Neural cell (in vitro differentiated cells): ENCODE measurements at regions not wholly inside any gene's neighbourhood (a gene's known extent, or its start where the extent isn't known, plus 50 kb on each side); places are given as distances from the start of the nearest gene placed in this dataset.
"Not testable (repeated sequence)": the region's sequence is repeated elsewhere in the genome, so short reads cannot be mapped to it uniquely, and the experiment has no call there.

ENCODE experiments used
- H2AFZ ChIP-seq: fragments of 200-600, 300-800 bp; sonication (generic), shearing (Covaris generic); 2 replicates; pipeline ENCODE4 v1.6.0; 2014; ENCODE audit warnings: low read depth, mild to moderate bottlenecking, antibody characterized with exemption, low read length, moderate library complexity
- H3F3A ChIP-seq: fragments of 200-600 bp; shearing (Covaris generic); 2 replicates; pipeline ENCODE4 v1.6.1; 2016; ENCODE audit warnings: mild to moderate bottlenecking, moderate library complexity, mixed read lengths, antibody characterized with exemption, low read length; ENCODE audit not compliant: insufficient read depth, poor library complexity, severe bottlenecking
- H3K27ac ChIP-seq: fragments of 200-600, 300-800 bp; sonication (generic), shearing (Covaris generic); 2 replicates; pipeline ENCODE4 v1.5.1; 2014; ENCODE audit warnings: mild to moderate bottlenecking, low read length, moderate library complexity
- H3K27me3 ChIP-seq: fragments of 300-800, 200-600 bp; sonication (generic), shearing (Covaris generic); 2 replicates; pipeline ENCODE4 v1.6.0; 2014; ENCODE audit warnings: mild to moderate bottlenecking, low read depth, low read length, moderate library complexity; ENCODE audit not compliant: insufficient read depth
- H3K36me3 ChIP-seq: fragments of 300-800, 200-600 bp; sonication (generic), shearing (Covaris generic); 2 replicates; pipeline ENCODE4 v1.5.1; 2014; ENCODE audit warnings: mild to moderate bottlenecking, antibody characterized with exemption, low read length, moderate library complexity; ENCODE audit not compliant: insufficient read depth
- H3K4me2 ChIP-seq: fragments of 300-800, 200-600 bp; sonication (generic), shearing (Covaris generic); 2 replicates; pipeline ENCODE4 v1.6.0; 2014; ENCODE audit warnings: mild to moderate bottlenecking, low read length
- H3K4me3 ChIP-seq: fragments of 300-800, 200-600 bp; sonication (generic), shearing (Covaris generic); 2 replicates; pipeline ENCODE4 v1.5.1; 2014; ENCODE audit warnings: mild to moderate bottlenecking, low read length, moderate library complexity
- H3K79me2 ChIP-seq: fragments of 200-600 bp; shearing (Covaris generic); replicated peaks from 2 replicates; pipeline ENCODE4 v1.6.0; 2014; ENCODE audit warnings: mild to moderate bottlenecking, low read length, moderate library complexity; ENCODE audit not compliant: insufficient read depth
- H3K9ac ChIP-seq: fragments of 300-800, 200-600 bp; sonication (generic), shearing (Covaris generic); 2 replicates; pipeline ENCODE4 v1.6.1; 2016; ENCODE audit warnings: mild to moderate bottlenecking, low read length, mixed read lengths
- H3K9me2 ChIP-seq: fragments of 200-600 bp; shearing (Covaris generic); 2 replicates; pipeline ENCODE4 v1.6.1; 2016; ENCODE audit warnings: mild to moderate bottlenecking, low read length, mixed read lengths; ENCODE audit not compliant: insufficient read depth
- H3K9me3 ChIP-seq: fragments of 200-600, 300-800 bp; sonication (generic), shearing (Covaris generic); 2 replicates; pipeline ENCODE4 v1.6.1; 2016; ENCODE audit warnings: mild to moderate bottlenecking, mixed run types, low read length, moderate library complexity, mixed read lengths
- H4K20me1 ChIP-seq: fragments of 200-600 bp; shearing (Covaris generic); 2 replicates; pipeline ENCODE4 v1.6.1; 2016; ENCODE audit warnings: mild to moderate bottlenecking, mixed run types; ENCODE audit not compliant: insufficient read depth
- EP300 ChIP-seq: fragments of 450-650 bp; conservative IDR thresholded peaks from 2 replicates; pipeline ENCODE4 v1.6.1; 2014; ENCODE audit warnings: antibody characterized with exemption, mild to moderate bottlenecking, moderate library complexity; ENCODE audit not compliant: poor library complexity, severe bottlenecking
- EZH2 ChIP-seq: fragments of 200-600, 300-800 bp; shearing (Covaris generic), sonication (generic); IDR thresholded peaks from 2 replicates; pipeline ENCODE4 v1.6.1; 2014; ENCODE audit warnings: antibody characterized with exemption, low read length, borderline replicate concordance, mild to moderate bottlenecking; ENCODE audit not compliant: insufficient read depth, poor library complexity, severe bottlenecking
- MXI1 ChIP-seq: fragments of 450-650 bp; conservative IDR thresholded peaks from 2 replicates; pipeline ENCODE4 v1.6.1; 2014; ENCODE audit warnings: antibody characterized with exemption, mild to moderate bottlenecking; ENCODE audit not compliant: poor library complexity, severe bottlenecking
- POLR2AphosphoS5 ChIP-seq: IDR thresholded peaks from 2 replicates; pipeline ENCODE4 v1.6.1; 2012
- RAD21 ChIP-seq: fragments of 450-650 bp; conservative IDR thresholded peaks from 2 replicates; pipeline ENCODE4 v1.6.1; 2014; ENCODE audit warnings: antibody characterized with exemption, mild to moderate bottlenecking, moderate library complexity
- SMC3 ChIP-seq: fragments of 450-650 bp; conservative IDR thresholded peaks from 2 replicates; pipeline ENCODE4 v1.6.1; 2014; ENCODE audit warnings: antibody characterized with exemption, mild to moderate bottlenecking, moderate library complexity; ENCODE audit not compliant: poor library complexity
- TAF1 ChIP-seq: IDR thresholded peaks from 2 replicates; pipeline ENCODE4 v1.6.1; 2012; ENCODE audit warnings: low read depth
- TF ChIP-seq, protein P1 (sequence below): IDR thresholded peaks from 2 replicates; pipeline ENCODE4 v1.6.1; 2012; ENCODE audit warnings: borderline replicate concordance
- TF ChIP-seq, protein P2 (sequence below): fragments of 450-650 bp; IDR thresholded peaks from 2 replicates; pipeline ENCODE4 v1.5.1; 2014; ENCODE audit warnings: antibody characterized with exemption, mild to moderate bottlenecking, moderate library complexity; ENCODE audit not compliant: poor library complexity, severe bottlenecking

DNA sequence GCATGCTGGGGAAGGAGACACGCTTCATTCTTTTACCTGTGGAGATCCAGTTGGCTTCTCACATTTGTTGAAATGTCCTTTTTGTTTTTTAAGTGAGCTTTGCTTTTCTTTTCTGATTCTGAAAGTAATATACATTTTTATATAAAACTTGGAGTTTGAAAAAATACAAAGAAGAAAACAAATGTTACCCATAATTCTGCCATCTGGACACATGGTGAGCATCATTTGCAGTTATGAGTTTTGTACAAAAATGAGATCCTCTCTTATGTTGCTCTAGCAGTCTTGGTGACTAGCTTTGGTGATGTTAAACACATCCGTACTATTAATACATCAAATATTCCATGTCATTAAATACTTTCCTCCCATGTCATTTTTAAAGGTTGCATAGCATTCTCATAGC, 101.1 kb upstream of the OTOS start:
- H3K27ac ChIP-seq, result no peak overlapping the region
- H3K79me2 ChIP-seq, result no peaks in the 10 kb centered on the region
- H3K36me3 ChIP-seq, result no peaks in the 10 kb centered on the region
- H3K9me3 ChIP-seq, result no peaks in the 10 kb centered on the region
- TF ChIP-seq SMC3 (no peak), EZH2 (no peak), TAF1 (no peak), RAD21 (no peak), POLR2AphosphoS5 (no peak), MXI1 (no peak), EP300 (no peak)
- TF ChIP-seq, protein P1, sequence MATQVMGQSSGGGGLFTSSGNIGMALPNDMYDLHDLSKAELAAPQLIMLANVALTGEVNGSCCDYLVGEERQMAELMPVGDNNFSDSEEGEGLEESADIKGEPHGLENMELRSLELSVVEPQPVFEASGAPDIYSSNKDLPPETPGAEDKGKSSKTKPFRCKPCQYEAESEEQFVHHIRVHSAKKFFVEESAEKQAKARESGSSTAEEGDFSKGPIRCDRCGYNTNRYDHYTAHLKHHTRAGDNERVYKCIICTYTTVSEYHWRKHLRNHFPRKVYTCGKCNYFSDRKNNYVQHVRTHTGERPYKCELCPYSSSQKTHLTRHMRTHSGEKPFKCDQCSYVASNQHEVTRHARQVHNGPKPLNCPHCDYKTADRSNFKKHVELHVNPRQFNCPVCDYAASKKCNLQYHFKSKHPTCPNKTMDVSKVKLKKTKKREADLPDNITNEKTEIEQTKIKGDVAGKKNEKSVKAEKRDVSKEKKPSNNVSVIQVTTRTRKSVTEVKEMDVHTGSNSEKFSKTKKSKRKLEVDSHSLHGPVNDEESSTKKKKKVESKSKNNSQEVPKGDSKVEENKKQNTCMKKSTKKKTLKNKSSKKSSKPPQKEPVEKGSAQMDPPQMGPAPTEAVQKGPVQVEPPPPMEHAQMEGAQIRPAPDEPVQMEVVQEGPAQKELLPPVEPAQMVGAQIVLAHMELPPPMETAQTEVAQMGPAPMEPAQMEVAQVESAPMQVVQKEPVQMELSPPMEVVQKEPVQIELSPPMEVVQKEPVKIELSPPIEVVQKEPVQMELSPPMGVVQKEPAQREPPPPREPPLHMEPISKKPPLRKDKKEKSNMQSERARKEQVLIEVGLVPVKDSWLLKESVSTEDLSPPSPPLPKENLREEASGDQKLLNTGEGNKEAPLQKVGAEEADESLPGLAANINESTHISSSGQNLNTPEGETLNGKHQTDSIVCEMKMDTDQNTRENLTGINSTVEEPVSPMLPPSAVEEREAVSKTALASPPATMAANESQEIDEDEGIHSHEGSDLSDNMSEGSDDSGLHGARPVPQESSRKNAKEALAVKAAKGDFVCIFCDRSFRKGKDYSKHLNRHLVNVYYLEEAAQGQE, result no peak
- TF ChIP-seq, protein P2, sequence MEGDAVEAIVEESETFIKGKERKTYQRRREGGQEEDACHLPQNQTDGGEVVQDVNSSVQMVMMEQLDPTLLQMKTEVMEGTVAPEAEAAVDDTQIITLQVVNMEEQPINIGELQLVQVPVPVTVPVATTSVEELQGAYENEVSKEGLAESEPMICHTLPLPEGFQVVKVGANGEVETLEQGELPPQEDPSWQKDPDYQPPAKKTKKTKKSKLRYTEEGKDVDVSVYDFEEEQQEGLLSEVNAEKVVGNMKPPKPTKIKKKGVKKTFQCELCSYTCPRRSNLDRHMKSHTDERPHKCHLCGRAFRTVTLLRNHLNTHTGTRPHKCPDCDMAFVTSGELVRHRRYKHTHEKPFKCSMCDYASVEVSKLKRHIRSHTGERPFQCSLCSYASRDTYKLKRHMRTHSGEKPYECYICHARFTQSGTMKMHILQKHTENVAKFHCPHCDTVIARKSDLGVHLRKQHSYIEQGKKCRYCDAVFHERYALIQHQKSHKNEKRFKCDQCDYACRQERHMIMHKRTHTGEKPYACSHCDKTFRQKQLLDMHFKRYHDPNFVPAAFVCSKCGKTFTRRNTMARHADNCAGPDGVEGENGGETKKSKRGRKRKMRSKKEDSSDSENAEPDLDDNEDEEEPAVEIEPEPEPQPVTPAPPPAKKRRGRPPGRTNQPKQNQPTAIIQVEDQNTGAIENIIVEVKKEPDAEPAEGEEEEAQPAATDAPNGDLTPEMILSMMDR, result no peak
- no peaks in the 10 kb centered on the region for H4K20me1 ChIP-seq
- H3K9me2 ChIP-seq, result no peaks in the 10 kb centered on the region
- H3F3A ChIP-seq, result no peaks in the 10 kb centered on the region
- no peak overlapping the region for H2AFZ ChIP-seq
- no peak overlapping the region for H3K4me2 ChIP-seq
- no peak overlapping the region for H3K4me3 ChIP-seq
- no peak overlapping the region for H3K9ac ChIP-seq
- no peaks in the 10 kb centered on the region for H3K27me3 ChIP-seq

DNA sequence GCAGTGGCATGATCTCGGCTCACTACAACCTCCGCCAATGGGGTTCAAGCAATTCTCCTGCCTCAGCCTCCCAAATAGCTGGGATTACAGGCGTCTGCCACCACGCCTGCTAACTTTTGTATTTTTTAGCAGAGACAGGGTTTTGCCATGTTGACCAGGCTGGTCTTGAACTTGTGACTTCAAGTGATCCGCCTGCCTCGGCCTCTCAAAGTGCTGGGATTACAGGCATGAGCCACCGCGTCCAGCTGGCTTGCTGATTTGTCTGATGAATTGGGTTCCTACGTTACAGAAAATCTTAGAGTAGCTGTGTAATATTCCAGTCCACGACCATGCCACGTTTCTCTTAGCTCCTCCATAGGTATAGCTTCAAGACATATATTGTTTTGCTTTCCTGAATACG, 102.6 kb upstream of the OTOS start:
- not testable (repeated sequence) for H3K79me2 ChIP-seq, H3K27me3 ChIP-seq, H3K9me3 ChIP-seq, H3K4me3 ChIP-seq, H3K9me2 ChIP-seq, H3K36me3 ChIP-seq, H3K9ac ChIP-seq, H3K27ac ChIP-seq, H3F3A ChIP-seq, H4K20me1 ChIP-seq, H2AFZ ChIP-seq, H3K4me2 ChIP-seq

DNA sequence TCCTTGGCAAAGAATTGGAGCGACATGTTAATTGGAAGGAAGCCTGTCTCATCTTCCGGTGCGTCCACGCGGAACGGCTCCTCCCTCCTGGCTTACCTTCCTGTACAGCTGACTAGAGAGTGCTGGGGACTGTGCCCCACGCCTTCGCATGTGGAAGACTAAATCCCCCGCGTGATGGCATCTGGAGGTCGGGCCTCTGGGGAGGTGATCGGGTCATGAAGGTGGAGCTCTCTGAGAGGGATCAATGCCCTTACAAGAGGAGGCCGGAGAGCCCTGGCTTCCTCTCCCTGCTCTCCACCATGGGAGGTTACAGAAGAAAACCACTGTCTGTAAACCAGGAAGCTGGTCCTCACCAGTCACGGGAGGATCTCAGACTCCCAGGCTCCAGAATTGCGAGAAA, 104.1 kb upstream of the OTOS start:
- H3K36me3 ChIP-seq, result no peaks in the 10 kb centered on the region
- TF ChIP-seq EP300 (no peak), POLR2AphosphoS5 (no peak)
- H3K79me2 ChIP-seq, result no peaks in the 10 kb centered on the region
- no peak overlapping the region for H2AFZ ChIP-seq
- no peaks in the 10 kb centered on the region for H3F3A ChIP-seq
- H4K20me1 ChIP-seq, result no peaks in the 10 kb centered on the region
- no peak overlapping the region for H3K4me2 ChIP-seq
- H3K4me3 ChIP-seq, result no peak overlapping the region
- H3K27me3 ChIP-seq, result no peaks in the 10 kb centered on the region
- no peak overlapping the region for H3K9ac ChIP-seq
- H3K9me3 ChIP-seq, result no peaks in the 10 kb centered on the region
- H3K27ac ChIP-seq, result no peak overlapping the region
- H3K9me2 ChIP-seq, result no peaks in the 10 kb centered on the region
